GM03348 (cell line): ENCODE measurements at regions not wholly inside any gene's neighbourhood (a gene's known extent, or its start where the extent isn't known, plus 50 kb on each side); places are given as distances from the start of the nearest gene placed in this dataset.
"Not testable (repeated sequence)": the region's sequence is repeated elsewhere in the genome, so short reads cannot be mapped to it uniquely, and the experiment has no call there.

Experiments used
- DNase-seq: peaks from one replicate; pipeline ENCODE4 v3.0.0; 2012; ENCODE audit warnings: low spot score

- peak; percentile 18 for DNase-seq
These were observed 219.9 kb upstream of the NREP start for GRCh38 chr5:111976705-111977435.

GRCh38 chr5:111975133-111975532 is 218.1 kb upstream of the NREP start:
- peak; percentile 27 for DNase-seq

- no peak for DNase-seq
These were observed 217.0 kb upstream of the NREP start for GRCh38 chr5:111973961-111974360.

- no peak for DNase-seq
These were observed 215.6 kb upstream of the NREP start for GRCh38 chr5:111972548-111972947.

GRCh38 chr5:111972080-111972479 is 215.1 kb upstream of the NREP start:
- DNase-seq, result no peak

- peak; percentile 65 for DNase-seq
These were observed 211.5 kb upstream of the NREP start for GRCh38 chr5:111968459-111968858.

- DNase-seq, result no peak
These were observed 210.5 kb upstream of the NREP start for GRCh38 chr5:111967463-111967862.

- no peak for DNase-seq
These were observed 209.3 kb upstream of the NREP start for GRCh38 chr5:111966290-111966689.

GRCh38 chr5:111963555-111963954 is 206.6 kb upstream of the NREP start:
- DNase-seq, result no peak

- DNase-seq, result no peak
These were observed 205.9 kb upstream of the NREP start for GRCh38 chr5:111962906-111963305.

- DNase-seq, result no peak
These were observed 204.9 kb upstream of the NREP start for GRCh38 chr5:111961862-111962261.

- peak; percentile 35 for DNase-seq
These were observed 203.7 kb upstream of the NREP start for GRCh38 chr5:111960476-111961215.

- no peak for DNase-seq
These were observed 201.9 kb upstream of the NREP start for GRCh38 chr5:111958851-111959250.

GRCh38 chr5:111956765-111957164 is 199.8 kb upstream of the NREP start:
- DNase-seq, result not testable (repeated sequence)

- no peak for DNase-seq
These were observed 197.8 kb upstream of the NREP start for GRCh38 chr5:111954516-111955395.

- peak; percentile 44 for DNase-seq
These were observed 196.5 kb upstream of the NREP start for GRCh38 chr5:111953351-111954127.

- no peak for DNase-seq
These were observed 195.6 kb upstream of the NREP start for GRCh38 chr5:111952555-111952954.

GRCh38 chr5:111950660-111951059 is 193.7 kb upstream of the NREP start:
- no peak for DNase-seq

- peak; percentile 45 for DNase-seq
These were observed 191.3 kb upstream of the NREP start for GRCh38 chr5:111948092-111948841.

- no peak for DNase-seq
These were observed 189.6 kb upstream of the NREP start for GRCh38 chr5:111946556-111946955.

GRCh38 chr5:111945535-111945934 is 188.5 kb upstream of the NREP start:
- no peak for DNase-seq
